Uterus (tissue), 2 donors: ENCODE measurements at regions not wholly inside any gene's neighbourhood (a gene's known extent, or its start where the extent isn't known, plus 50 kb on each side); places are given as distances from the start of the nearest gene placed in this dataset.

Source experiments
- POLR2A ChIP-seq, 2 donors: fragments of 450-650 bp; IDR thresholded peaks; one replicate each; pipeline ENCODE4 v1.6.1; 2016; ENCODE audit warnings: antibody characterized with exemption in 2 of 2, mild to moderate bottlenecking in 1 of 2, moderate library complexity in 1 of 2
- TF ChIP-seq, protein P1 (sequence below), 4 experiments: fragments of 200-600 bp in 2 of 4; fragments of 450-650 bp in 2 of 4; sonication (generic) in 2 of 4; IDR thresholded peaks; one replicate each; pipeline ENCODE4 v1.5.1; 2016 to 2019; ENCODE audit warnings: antibody characterized with exemption in 4 of 4, mild to moderate bottlenecking in 2 of 4, moderate library complexity in 1 of 4

DNA sequence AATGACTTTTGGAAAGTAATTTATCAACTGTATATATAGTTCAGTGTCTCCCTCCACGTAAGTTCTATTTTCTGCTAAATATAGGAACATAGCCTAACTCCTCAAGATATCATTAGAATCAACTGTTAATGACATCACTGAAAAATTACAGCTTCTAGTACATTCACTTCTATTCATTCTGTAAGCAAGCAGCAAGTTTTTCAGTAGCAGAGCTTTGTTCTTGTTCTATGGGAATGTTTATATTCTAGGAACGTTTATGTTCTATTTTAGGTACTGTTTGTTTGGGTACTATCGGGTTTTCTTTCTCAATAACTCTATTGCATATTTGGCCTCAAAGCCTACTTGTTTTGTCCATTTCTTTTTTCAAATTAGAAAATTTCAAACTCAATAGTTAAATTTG is 525.6 kb downstream of the EPHA7 start:
- TF ChIP-seq, protein P1, sequence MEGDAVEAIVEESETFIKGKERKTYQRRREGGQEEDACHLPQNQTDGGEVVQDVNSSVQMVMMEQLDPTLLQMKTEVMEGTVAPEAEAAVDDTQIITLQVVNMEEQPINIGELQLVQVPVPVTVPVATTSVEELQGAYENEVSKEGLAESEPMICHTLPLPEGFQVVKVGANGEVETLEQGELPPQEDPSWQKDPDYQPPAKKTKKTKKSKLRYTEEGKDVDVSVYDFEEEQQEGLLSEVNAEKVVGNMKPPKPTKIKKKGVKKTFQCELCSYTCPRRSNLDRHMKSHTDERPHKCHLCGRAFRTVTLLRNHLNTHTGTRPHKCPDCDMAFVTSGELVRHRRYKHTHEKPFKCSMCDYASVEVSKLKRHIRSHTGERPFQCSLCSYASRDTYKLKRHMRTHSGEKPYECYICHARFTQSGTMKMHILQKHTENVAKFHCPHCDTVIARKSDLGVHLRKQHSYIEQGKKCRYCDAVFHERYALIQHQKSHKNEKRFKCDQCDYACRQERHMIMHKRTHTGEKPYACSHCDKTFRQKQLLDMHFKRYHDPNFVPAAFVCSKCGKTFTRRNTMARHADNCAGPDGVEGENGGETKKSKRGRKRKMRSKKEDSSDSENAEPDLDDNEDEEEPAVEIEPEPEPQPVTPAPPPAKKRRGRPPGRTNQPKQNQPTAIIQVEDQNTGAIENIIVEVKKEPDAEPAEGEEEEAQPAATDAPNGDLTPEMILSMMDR (IDR thresholded peaks at IDR 0.05) = no peak
- no peak for TF ChIP-seq POLR2A (IDR thresholded peaks at IDR 0.05)
